Tibial artery (tissue), 4 donors: ENCODE measurements at regions not wholly inside any gene's neighbourhood (a gene's known extent, or its start where the extent isn't known, plus 50 kb on each side); places are given as distances from the start of the nearest gene placed in this dataset.

Experiments
- DNase-seq, 2 donors: peaks; one replicate each; pipeline ENCODE4 v3.0.0-alpha.2; 2019
- H3K27ac ChIP-seq, 2 donors: fragments of 200-600 bp; sonication (generic) in 1 of 2; 1 replicate in 1 of 2; 2 replicates in 1 of 2; pipeline ENCODE4 v1.5.1; 2018 to 2019; ENCODE audit warnings: mild to moderate bottlenecking in 1 of 2
- H3K27me3 ChIP-seq, 2 donors: fragments of 200-600 bp; sonication (generic) in 1 of 2; one replicate each; pipeline versions ENCODE4 v1.5.1 to v1.6.0; 2016 to 2019
- H3K36me3 ChIP-seq, 3 donors: fragments of 200-600 bp; sonication (generic) in 2 of 3; one replicate each; pipeline ENCODE4 v1.5.1; 2016 to 2019; ENCODE audit warnings: mild to moderate bottlenecking in 2 of 3
- H3K4me1 ChIP-seq, 4 donors: fragments of 200-600 bp; sonication (generic) in 2 of 4; 1 replicate in 3 of 4; 2 replicates in 1 of 4; pipeline ENCODE4 v1.5.1; 2016 to 2019
- H3K4me3 ChIP-seq, 2 donors: fragments of 200-600 bp; sonication (generic) in 1 of 2; 1 replicate in 1 of 2; 2 replicates in 1 of 2; pipeline ENCODE4 v1.5.1; 2018 to 2019; ENCODE audit warnings: mild to moderate bottlenecking in 2 of 2
- H3K9me3 ChIP-seq, 3 donors: fragments of 200-600 bp; sonication (generic) in 1 of 3; one replicate each; pipeline ENCODE4 v1.5.1; 2016 to 2019
- CTCF ChIP-seq, 2 experiments: fragments of 200-600 bp in 1 of 2; fragments of 450-650 bp in 1 of 2; IDR thresholded peaks; one replicate each; pipeline ENCODE4 v1.5.1; 2017 to 2019; ENCODE audit warnings: antibody characterized with exemption in 2 of 2, mild to moderate bottlenecking in 1 of 2, moderate library complexity in 1 of 2
- intact Hi-C: fragments of 100-400 bp; cut with DNase I; formaldehyde crosslinking; loops from one replicate; pipeline ENCODE4 v1.15.0; 2023; ENCODE audit warnings: low total_unique reads

- no peaks in the 10 kb centered on the region for H3K9me3 ChIP-seq
- no peak for DNase-seq
- no peak for TF ChIP-seq CTCF (IDR thresholded peaks at IDR 0.05)
- H3K4me1 ChIP-seq = no peaks in the 10 kb centered on the region
- no peaks in the 10 kb centered on the region for H3K27me3 ChIP-seq
- no peak overlapping the region for H3K4me3 ChIP-seq
- no peaks in the 10 kb centered on the region for H3K36me3 ChIP-seq
- no peak overlapping the region for H3K27ac ChIP-seq
- intact Hi-C loops = no loop called here
Measured at GRCh38 chr13:63554157-63554556, 2138.5 kb upstream of the PCDH20 start.

- Histone ChIP-seq H3K9me3 (no peaks in the 10 kb centered on the region), H3K27ac (no peak overlapping the region), H3K36me3 (no peaks in the 10 kb centered on the region), H3K4me3 (no peak overlapping the region), H3K4me1 (no peaks in the 10 kb centered on the region), H3K27me3 (no peaks in the 10 kb centered on the region)
- TF ChIP-seq CTCF (IDR thresholded peaks at IDR 0.05) = no peak
- intact Hi-C loops = no loop called here
- no peak for DNase-seq
Measured at GRCh38 chr13:63551731-63552130, 2136.1 kb upstream of the PCDH20 start.

- no peak overlapping the region for H3K27ac ChIP-seq
- H3K27me3 ChIP-seq = no peaks in the 10 kb centered on the region
- TF ChIP-seq CTCF (IDR thresholded peaks at IDR 0.05) = no peak
- no peaks in the 10 kb centered on the region for H3K4me1 ChIP-seq
- H3K9me3 ChIP-seq = no peaks in the 10 kb centered on the region
- no peaks in the 10 kb centered on the region for H3K36me3 ChIP-seq
- intact Hi-C loops = no loop called here
- no peak overlapping the region for H3K4me3 ChIP-seq
- DNase-seq = no peak
Measured at GRCh38 chr13:63546524-63546923, 2130.9 kb upstream of the PCDH20 start.

- H3K4me1 ChIP-seq = no peaks in the 10 kb centered on the region
- H3K9me3 ChIP-seq = no peaks in the 10 kb centered on the region
- intact Hi-C loops = no loop called here
- no peak for DNase-seq
- no peaks in the 10 kb centered on the region for H3K27me3 ChIP-seq
- no peak overlapping the region for H3K27ac ChIP-seq
- no peak overlapping the region for H3K4me3 ChIP-seq
- TF ChIP-seq CTCF (IDR thresholded peaks at IDR 0.05) = no peak
- H3K36me3 ChIP-seq = no peaks in the 10 kb centered on the region
Measured at GRCh38 chr13:63542770-63543169, 2127.1 kb upstream of the PCDH20 start.

GRCh38 chr13:63541336-63541735 is 2125.7 kb upstream of the PCDH20 start:
- intact Hi-C loops = no loop called here
- no peaks in the 10 kb centered on the region for H3K27me3 ChIP-seq
- H3K36me3 ChIP-seq = no peaks in the 10 kb centered on the region
- no peak overlapping the region for H3K4me3 ChIP-seq
- no peak for DNase-seq
- H3K27ac ChIP-seq = no peak overlapping the region
- no peaks in the 10 kb centered on the region for H3K9me3 ChIP-seq
- no peaks in the 10 kb centered on the region for H3K4me1 ChIP-seq
- TF ChIP-seq CTCF (IDR thresholded peaks at IDR 0.05) = no peak

- Histone ChIP-seq H3K36me3 (no peaks in the 10 kb centered on the region), H3K4me3 (no peak overlapping the region), H3K4me1 (no peaks in the 10 kb centered on the region), H3K9me3 (no peaks in the 10 kb centered on the region), H3K27me3 (no peaks in the 10 kb centered on the region), H3K27ac (no peak overlapping the region)
- DNase-seq = no peak
- intact Hi-C loops = no loop called here
- TF ChIP-seq CTCF (IDR thresholded peaks at IDR 0.05) = no peak
Measured at GRCh38 chr13:63540061-63540460, 2124.4 kb upstream of the PCDH20 start.
